ENCODE measurements at regions not wholly inside any gene's neighbourhood (a gene's known extent, or its start where the extent isn't known, plus 50 kb on each side); places are given as distances from the start of the nearest gene placed in this dataset.
"Not testable (repeated sequence)": the region's sequence is repeated elsewhere in the genome, so short reads cannot be mapped to it uniquely, and the experiment has no call there.

DNA sequence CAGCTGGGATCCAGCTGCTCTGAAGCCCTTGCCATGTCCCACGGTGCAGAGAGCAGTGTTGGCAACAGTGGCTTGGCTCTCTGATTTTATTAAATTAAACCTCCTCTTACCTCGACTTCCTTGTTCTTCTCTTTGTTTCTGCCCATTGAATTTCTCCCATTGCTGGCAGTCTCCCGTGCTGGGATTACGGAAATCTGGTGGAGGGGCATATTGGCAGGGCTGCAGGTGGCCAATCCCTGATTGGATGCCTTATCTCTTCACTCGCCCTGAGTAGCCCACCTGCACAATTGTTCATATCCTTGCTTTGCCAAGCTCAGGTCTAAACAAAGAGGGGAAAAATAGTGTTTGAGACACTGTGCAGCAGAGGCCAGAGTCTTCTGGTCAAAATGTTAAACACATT, 493.9 kb downstream of the TMA16 start:
- no peak for DNase-seq

DNA sequence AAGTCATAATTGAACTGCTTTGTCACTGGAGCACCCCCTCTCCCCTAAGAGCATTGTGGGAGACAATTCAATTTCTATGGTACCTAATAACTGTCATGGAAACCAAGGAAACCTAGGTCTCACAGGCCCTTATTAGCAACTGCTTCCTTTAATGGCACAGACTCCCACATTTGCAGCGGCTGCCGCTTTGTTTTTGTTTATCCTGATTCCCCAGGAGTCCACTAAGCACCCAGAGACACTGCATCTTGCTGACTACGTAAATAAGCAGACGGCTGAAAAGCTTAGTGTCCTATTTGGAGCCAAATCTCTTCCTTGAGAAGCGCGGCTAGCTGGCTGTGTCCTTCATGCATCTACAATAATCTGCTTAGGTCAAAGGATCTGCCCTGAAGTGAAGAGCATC, 494.4 kb downstream of the TMA16 start:
- no peak for DNase-seq

DNA sequence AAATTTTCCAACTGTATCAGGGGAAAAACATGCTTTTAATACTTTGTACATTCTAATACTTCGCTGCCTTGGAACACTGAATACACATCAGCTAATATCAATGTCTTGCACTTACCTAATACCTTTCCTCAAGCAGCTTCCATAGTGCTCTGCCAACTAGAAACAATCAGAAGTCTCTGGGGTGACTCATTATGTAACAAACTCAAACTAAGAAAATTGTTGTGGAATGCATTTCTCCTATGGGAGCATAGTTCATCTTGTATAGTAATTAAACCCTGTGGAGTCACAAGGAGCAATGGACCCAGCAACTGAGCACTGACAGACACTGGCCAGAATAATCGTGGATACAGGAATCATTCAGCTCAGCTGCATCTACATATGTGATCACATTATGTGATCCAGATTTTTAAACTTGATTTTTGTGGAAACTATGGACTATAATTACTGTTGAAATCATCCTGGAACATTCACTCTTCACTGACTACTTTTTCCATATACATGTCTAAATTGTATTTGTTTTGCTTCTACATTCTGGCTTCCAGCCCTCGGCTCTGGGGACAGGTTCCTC, 496.9 kb downstream of the TMA16 start:
- DNase-seq = no peak

DNA sequence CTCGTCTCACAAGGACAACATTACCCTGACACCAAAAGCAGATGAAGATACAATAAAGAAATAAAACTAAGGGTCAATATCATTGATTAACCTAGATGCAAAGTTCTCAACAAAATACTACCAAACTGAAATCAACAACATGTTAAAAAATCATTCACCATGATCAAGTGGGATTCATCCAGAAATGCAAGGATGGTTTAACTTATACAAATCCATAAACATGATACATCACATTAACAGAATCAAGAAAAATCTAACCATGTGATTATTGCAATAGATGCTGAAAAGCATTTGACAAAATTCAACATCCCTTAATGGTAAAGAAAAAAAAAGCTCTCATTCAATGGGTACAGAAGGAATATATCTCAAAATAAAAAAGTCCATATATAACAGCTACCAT, 514.9 kb downstream of the TMA16 start:
- no peak for DNase-seq

DNA sequence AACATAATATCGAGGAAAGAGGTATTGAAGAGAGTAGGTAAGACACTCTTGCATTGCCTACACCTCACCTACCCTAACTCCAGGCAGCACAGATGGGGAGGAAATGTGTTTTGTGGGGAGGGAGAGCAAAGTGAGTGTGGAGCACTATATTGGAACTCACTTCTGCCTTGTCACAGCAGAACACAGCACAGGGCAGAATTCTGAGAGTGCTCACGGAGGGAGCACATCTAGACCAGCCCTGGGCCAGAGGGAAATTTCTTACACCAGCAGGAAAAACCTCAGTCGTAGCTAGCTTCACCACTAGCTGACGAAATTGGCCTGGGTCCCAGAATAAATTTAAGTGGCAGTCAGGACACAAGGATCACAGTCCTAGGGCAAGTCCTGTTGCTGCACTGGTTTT, 517.3 kb downstream of the TMA16 start:
- DNase-seq = no peak

DNA sequence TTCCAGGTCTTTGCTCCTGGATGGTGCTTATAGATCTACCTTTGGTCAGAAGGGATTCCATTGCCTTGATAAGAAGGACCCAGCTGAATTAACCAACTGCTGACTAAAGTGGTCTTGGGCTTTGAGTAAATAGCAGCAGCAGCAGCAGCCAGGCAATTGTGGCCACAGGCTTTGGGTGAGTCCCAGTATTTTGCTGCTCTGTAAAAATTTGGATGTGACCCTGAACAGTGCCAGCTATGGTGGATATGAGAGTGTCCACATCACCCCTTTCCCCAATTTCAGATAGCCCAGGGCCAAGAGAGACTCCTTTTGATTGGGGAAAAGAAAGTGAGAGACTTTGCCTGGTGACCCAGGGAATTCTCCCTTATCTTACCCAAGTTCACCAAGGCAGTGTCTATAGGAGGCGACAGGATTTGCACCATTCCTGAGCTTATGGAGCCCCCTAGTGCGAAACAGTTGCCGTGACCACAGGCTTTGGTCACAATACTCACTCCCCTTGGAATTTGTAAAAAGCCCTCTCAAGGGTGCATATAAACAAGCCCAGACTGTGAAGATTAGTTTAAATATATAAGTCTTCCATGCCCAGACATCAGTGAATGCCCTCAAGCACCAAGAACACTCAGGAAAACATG, 518.0 kb downstream of the TMA16 start:
- DNase-seq = peak in 2 of 5 experiments; percentile 16 to 37

DNA sequence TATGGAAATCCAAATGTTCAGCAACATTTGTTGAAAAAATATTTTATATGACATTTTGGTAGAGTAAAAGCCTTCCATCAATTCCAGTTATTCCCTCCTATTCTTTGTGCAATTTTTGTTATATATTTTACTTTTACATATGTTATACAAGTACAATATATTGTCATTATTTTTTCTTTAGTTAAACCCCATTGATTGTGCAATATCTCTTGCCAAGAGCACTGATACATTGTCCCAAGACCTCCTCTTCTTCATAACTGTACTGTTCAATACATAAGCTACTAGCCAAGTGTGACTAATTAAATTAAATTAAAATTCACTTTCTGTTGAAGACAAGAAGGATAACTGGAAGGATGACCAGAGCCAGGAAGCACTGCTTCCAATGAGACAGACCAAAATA, 527.5 kb downstream of the TMA16 start:
- DNase-seq = no peak

DNA sequence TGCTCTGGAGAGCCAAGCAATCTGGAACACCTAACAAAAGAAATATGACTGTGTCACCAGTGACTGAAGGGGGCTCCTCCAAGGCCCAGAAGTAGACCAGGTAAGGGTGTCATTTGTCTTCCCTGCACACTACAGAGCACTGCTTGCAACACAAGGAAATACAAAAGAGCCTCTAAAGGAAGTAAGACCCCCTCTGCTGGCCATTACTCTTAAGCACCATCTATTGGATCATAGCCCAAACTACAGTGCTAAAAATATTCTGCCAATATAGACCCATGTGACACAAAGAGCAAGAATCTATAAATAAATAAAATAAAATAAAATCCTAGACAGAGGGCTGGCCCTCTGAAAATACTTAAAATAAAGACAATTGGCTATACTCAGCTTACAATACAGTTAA, 528.7 kb downstream of the TMA16 start:
- peak in 1 of 5 experiments; percentile 7 for DNase-seq

DNA sequence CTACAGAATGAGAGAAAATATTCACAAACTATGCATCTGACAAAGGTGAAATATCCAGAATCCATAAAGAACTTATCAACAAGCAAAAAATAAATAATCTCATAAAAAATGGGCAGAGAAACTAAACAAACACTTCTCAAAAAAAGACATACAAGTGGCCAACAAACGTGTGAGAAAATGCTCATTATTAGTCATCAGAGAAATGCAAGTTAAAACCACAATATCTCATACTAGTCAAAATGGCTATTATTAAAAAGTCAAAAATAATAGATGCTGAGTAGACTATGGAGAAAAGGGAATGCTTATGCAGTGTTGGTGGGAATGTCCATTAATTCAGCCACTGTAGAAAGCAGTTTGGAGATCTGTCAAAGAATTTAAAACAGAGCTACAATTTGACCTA, 533.3 kb downstream of the TMA16 start:
- peak in 1 of 5 experiments; percentile 3 for DNase-seq

DNA sequence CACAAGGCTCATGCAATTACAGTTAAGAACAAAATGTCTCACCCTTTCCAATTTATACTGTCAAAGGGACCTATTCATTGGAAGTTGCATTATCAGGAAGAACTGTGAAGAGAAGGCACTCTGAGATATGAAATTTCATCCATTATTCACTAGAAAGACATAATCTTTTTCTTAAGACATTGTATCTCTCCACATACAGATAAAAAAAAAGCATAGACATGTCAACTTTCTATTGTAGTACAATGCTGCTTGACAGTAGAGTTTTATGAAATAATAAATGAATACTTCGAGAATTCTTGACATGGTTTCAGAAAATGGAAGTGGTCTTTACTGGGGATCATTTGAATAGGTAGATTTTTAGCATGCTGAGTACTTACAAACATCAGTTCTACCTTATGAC, 545.0 kb downstream of the TMA16 start:
- no peak for DNase-seq

DNA sequence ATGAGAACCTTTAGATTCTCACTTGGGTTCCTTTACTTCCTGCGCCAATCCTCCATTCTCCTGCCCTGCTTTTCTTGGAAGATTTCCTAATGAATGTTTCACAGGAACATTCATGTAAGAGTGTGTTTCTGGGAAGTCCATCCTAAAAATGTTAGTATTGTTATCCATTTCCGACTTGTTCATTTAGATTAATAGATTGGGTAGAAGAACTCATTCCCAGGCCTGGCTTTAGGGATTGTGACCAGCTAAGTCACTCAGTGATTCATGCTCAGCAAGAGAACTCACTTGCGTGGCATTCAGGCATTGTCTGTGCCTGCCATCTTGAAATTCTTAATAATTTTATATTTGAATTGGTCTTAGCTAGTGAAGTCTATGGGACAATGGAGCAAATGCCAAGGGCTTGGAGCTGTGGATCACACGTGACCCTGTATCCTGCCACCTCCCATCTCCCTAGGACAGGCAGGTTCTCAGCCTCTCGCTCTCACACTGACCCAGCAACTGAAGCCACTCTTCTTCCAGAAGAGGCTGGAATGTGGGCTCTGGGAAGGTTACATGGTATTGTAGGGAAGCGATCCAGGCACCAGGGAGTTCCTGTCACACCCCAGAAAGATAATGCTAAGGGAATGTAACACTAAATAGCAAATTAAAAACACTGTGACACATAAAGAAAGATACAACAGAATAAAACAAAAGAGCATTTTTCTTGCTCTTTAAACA, 562.1 kb downstream of the TMA16 start:
- DNase-seq = no peak

DNA sequence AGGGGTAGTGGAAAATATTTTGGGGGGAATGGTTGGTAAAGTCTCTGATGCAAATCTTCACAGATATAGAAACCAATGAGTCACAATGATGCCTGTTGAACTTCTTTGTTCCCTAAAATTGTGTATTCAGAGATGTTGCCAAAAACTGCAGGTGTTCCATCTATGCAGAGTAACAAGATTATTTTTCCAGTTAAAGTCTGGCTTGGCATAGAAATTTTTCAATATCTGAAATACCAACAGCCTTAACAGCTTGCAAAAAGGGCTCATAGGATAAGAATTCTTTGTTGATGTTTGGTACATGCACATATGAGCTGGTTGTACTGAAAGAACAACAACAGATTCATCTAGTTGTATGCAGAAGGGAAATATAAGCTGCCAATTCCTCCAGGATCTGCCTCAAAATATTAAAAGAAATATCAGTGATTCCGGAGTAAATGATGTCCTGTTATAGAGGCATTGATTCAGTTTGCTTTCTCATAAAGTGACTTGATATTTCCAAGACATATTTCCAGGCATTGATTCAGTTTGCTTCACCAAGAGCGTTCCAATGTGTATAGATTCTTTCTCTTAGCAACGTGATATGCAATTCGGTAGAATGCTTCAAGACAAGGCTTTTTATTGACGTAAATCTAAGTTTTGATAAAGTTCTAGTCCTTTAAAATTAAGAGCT, 564.4 kb downstream of the TMA16 start:
- no peak for DNase-seq

DNA sequence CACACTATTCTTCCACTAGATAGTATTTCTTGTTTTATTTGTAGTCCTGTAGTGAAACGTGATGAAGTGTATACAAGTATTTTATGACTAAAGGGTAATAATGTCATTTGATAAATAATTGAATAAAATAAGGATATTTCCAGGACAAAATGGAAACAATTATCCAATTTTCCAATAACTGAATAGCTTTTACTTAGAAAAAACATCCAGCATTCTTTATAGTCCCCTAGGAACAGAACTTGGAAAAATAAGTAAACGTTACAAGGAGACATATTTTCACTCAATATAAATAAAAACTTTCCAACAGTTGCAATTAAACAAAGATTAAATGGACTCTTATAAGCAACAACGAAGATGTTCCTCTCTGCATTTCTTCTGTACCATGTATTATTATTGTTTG, 566.0 kb downstream of the TMA16 start:
- DNase-seq = no peak

DNA sequence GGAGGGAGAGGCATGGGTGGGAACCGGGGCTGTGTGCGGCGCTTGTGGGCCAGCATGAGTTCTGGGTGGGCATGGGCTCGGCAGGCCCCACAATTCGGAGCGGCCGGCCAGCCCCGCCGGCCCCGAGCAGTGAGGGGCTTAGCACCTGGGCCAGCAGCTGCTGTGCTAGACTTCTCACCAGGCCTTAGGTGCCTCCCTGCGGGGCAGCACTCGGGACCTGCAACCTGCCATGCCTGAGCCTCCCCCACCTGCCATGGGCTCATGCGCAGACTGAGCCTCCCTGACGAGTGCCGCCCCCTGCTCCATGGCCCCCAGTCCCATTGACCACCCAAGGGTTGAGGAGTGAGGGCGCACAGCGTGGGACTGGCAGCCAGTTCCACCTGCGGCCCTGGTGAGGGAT, 573.9 kb downstream of the TMA16 start:
- DNase-seq = no peak

DNA sequence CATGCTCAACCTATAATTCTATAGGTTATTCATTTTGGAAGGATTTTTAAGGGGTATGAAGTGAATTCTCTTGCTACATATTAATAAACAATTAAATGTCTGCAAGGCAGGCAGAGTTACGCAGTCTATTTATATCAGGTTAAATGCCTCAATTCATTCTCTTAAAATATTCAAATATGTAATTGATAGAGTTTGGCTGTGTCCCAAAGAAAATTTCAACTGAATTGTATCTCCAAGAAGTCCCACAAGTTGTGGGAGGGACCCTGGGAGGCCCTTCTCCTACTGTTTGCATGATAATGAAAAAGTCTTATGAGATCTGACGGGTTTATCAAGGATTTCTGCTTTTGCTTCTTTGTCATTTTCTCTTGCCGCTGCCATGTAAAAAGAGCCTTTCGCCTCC, 576.1 kb downstream of the TMA16 start:
- no peak for DNase-seq

DNA sequence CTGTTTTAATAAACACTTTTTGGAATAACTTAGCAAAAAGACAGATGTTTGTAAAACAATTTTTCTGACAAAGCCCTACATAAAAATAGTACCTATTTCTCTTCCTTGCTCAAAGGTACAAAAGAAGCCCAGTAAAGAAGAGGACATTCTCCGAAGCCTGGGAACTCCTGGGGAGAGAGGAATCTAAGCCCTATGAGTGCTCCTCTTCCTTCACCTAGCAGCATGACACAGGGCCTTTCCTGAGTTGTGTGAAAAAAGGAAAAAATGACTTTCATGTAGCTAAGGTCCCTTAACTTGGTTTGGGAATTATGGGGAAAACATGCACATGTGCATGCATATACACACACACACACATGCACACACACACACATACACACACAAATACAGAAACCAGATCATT, 586.9 kb downstream of the TMA16 start:
- no peak for DNase-seq

DNA sequence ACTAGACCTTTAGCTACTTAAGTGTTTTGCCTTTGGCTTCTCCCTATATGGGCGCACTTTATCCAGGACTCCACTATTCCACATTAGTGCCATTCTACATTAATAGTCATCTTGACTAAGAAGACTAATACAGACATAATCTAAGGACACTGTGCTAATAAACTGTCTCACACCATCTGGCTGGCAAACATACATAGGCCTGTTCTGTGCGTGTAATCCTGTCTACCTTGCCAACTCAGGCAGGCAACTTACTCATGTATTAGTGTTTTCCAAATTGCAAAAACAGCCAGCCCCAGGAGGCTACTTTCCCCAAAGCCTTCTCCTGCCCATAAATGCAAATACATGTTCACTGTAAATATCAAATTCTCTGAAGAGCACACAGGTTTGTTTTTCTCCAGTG, 587.3 kb downstream of the TMA16 start:
- DNase-seq = no peak

DNA sequence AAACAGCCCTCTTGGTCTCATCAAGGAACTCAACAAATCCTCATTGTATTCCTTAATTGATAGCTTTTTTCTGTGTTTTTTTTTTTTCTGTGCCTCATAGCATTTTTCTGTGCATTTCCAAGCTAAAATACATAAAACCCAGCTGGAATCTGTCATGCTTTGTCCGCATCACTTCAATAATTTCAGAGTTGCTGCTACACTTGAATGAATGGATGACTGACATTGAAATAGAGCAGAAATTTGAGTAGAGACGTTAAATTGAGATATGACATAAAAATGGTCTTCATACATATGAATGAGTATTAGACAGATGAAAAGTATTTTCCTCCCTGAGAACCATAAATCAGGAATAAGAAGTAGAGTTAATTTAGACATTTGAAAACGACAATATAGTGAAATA, 593.2 kb downstream of the TMA16 start:
- DNase-seq = no peak

DNA sequence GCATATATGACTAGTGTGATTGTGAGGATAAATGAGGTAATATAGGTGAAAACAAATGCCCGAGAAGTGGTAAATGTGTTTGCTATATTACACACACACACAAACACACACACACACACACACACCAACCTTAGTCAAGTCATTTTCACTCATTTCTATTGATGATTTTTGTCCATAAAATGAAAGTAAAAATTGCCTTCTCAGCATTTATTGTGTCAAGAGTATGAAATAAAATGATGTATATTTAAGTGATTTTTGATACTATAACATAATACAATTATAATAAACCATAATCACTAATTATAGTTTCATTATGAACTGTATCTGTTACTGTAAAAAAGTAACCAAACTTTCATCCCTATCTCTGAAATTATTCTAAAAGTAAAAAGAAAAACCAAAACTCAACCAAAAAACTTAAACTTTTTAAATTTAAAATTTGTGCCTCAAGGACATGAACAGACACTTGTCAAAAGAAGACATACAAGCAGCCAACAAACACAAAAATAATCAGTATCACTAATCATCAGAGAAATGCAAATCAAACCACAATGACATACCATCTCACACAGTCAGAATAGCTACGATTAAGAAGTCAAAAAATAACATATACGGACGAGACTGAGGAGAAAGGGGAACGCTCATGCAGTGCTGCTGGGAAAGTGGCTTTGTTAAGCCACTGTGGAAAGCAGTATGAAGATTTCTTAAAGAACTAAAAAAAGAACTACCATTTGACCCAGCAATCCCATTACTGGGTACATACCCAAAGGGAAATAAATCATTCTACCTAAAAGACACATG, 601.0 kb downstream of the TMA16 start:
- no peak for DNase-seq

DNA sequence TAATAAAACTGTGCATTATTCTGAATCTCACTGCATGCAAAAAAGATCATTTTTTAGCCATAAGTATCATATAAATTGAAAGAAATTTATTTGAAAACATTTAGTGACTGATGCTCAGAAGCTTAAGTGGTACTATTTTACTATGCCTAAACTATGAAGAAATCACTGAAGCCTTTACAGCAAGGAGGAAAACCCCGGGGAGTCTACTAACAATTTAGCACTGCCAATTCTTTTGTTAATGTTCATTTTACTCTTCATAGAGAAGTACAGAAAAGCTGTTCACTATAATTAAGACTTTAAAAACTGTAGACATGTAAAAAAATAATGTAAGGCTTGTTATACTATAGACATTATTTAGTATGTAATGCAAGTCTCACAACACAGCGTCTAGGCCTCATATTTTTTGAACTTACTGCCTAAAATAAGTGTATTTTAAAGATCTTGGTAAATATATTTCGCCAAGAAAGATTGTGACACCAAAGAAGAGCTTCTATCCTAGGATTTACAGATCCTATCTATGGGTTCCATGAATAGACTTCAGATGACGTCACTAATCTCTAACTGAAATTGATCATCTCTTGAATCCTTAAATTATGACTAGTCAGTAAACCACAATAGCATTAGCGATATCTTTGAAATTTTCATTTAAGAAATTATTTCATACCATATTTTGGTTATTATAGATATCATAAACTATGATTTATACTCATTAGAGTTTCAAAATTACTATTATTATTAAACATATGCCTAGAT, 602.5 kb downstream of the TMA16 start:
- DNase-seq = no peak

DNA sequence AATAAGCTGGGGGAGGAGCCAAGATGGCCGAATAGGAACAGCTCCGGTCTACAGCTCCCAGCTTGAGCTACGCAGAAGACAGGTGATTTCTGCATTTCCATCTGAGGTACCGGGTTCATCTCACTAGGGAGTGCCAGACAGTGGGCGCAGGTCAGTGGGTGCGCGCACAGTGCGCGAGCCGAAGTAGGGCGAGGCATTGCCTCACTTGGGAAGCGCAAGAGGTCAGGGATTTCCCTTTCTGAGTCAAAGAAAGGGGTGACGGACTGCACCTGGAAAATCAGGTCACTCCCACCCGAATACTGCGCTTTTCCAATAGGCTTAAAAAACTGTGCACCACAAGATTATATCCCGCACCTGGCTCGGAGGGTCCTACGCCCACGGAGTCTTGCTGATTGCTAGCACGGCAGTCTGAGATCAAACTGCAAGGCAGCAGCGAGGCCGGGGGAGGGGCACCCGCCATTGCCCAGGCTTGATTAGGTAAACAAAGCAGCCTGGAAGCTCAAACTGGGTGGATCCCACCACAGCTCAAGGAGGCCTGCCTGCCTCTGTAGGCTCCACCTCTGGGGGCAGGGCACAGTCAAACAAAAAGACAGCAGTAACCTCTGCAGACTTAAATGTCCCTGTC, 606.4 kb downstream of the TMA16 start:
- not testable (repeated sequence) for DNase-seq

DNA sequence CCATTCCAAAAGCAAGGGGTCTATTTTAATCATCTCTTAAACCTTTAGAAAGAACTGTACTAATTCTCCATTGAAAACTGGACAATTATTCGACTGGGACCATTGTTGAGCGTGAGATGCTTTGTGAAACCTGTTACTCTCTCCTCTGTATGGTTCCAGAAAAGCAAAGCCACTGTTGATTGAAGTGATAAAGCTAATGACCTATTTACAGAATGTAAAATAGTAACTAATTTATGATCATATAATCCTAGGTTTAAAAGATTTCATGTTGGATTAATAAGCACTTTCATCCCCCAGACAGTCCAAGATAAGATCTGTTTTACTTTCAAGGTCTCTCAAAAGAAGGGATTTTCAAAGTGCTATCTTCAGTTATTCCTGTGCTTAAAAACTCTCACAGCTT, 614.5 kb downstream of the TMA16 start:
- DNase-seq = no peak

Data from T-helper 2 cell (primary cell).